ENCODE measurements at regions not wholly inside any gene's neighbourhood (a gene's known extent, or its start where the extent isn't known, plus 50 kb on each side); places are given as distances from the start of the nearest gene placed in this dataset.

GRCh38 chr1:183719289-183719688, 66.2 kb upstream of the APOBEC4 start:
- no peaks in the 10 kb centered on the region for H3K36me3 ChIP-seq
- no peak for ATAC-seq (ENCODE audit: low FRiP score in 2 of 2)
- TF ChIP-seq POLR2AphosphoS5 (IDR thresholded peaks at IDR 0.05) (no peak), POLR2A (IDR thresholded peaks at IDR 0.05) (no peak), CTCF (IDR thresholded peaks at IDR 0.05) (no peak), EP300 (IDR thresholded peaks at IDR 0.05) (no peak)
- no peak for DNase-seq
- no peaks in the 10 kb centered on the region for H3K9me3 ChIP-seq
- H3K27me3 ChIP-seq, result no peaks in the 10 kb centered on the region
- no peak overlapping the region for H3K27ac ChIP-seq
- no peaks in the 10 kb centered on the region for H3K4me1 ChIP-seq
- H3K4me3 ChIP-seq, result no peak overlapping the region
- WGBS, 2 donors, result 75 to 80% methylated on average over 2 of the region's 2 CpGs

- TF ChIP-seq POLR2A (IDR thresholded peaks at IDR 0.05) (no peak), POLR2AphosphoS5 (IDR thresholded peaks at IDR 0.05) (no peak), EP300 (IDR thresholded peaks at IDR 0.05) (no peak), CTCF (IDR thresholded peaks at IDR 0.05) (no peak)
- no peak overlapping the region for H3K4me3 ChIP-seq
- no peaks in the 10 kb centered on the region for H3K36me3 ChIP-seq
- H3K4me1 ChIP-seq, result no peaks in the 10 kb centered on the region
- no peaks in the 10 kb centered on the region for H3K9me3 ChIP-seq
- ATAC-seq (ENCODE audit: low FRiP score in 2 of 2) (no peak), DNase-seq (no peak)
- WGBS, 2 donors, result 57 to 78% methylated on average over 1 of the region's 1 CpG
- H3K27ac ChIP-seq, result no peak overlapping the region
- no peaks in the 10 kb centered on the region for H3K27me3 ChIP-seq
Measured at GRCh38 chr1:183716286-183716685, 63.2 kb upstream of the APOBEC4 start.

- no peak overlapping the region for H3K4me3 ChIP-seq
- WGBS, 2 donors, result 82 to 86% methylated on average over 4 to 5 of the region's 5 CpGs
- H3K36me3 ChIP-seq, result no peaks in the 10 kb centered on the region
- no peak for DNase-seq
- no peaks in the 10 kb centered on the region for H3K27me3 ChIP-seq
- peak in 1 of 2 donors; percentile 75 for ATAC-seq (ENCODE audit: low FRiP score in 2 of 2)
- H3K9me3 ChIP-seq, result no peaks in the 10 kb centered on the region
- TF ChIP-seq EP300 (IDR thresholded peaks at IDR 0.05) (no peak), POLR2AphosphoS5 (IDR thresholded peaks at IDR 0.05) (no peak), CTCF (IDR thresholded peaks at IDR 0.05) (no peak), POLR2A (IDR thresholded peaks at IDR 0.05) (no peak)
- H3K27ac ChIP-seq, result no peak overlapping the region
- no peaks in the 10 kb centered on the region for H3K4me1 ChIP-seq
Measured at GRCh38 chr1:183711741-183712361, 58.7 kb upstream of the APOBEC4 start.

- Histone ChIP-seq H3K4me3 (no peak overlapping the region), H3K27me3 (no peaks in the 10 kb centered on the region), H3K9me3 (no peaks in the 10 kb centered on the region), H3K4me1 (no peaks in the 10 kb centered on the region), H3K36me3 (no peaks in the 10 kb centered on the region), H3K27ac (no peak overlapping the region)
- 86 to 100% methylated on average over 2 of the region's 2 CpGs for WGBS, 2 donors
- TF ChIP-seq CTCF (IDR thresholded peaks at IDR 0.05) (no peak), EP300 (IDR thresholded peaks at IDR 0.05) (no peak), POLR2A (IDR thresholded peaks at IDR 0.05) (no peak), POLR2AphosphoS5 (IDR thresholded peaks at IDR 0.05) (no peak)
- ATAC-seq (ENCODE audit: low FRiP score in 2 of 2), result no peak
- DNase-seq, result no peak
Measured at GRCh38 chr1:183711165-183711682, 58.1 kb upstream of the APOBEC4 start.

GRCh38 chr1:183710734-183711133, 57.6 kb upstream of the APOBEC4 start:
- H3K4me3 ChIP-seq, result no peak overlapping the region
- no peak for ATAC-seq (ENCODE audit: low FRiP score in 2 of 2)
- H3K4me1 ChIP-seq, result no peaks in the 10 kb centered on the region
- H3K36me3 ChIP-seq, result no peaks in the 10 kb centered on the region
- no peak for DNase-seq
- no peaks in the 10 kb centered on the region for H3K9me3 ChIP-seq
- WGBS, 2 donors, result 64 to 80% methylated on average over 3 of the region's 3 CpGs
- no peak overlapping the region for H3K27ac ChIP-seq
- H3K27me3 ChIP-seq, result no peaks in the 10 kb centered on the region
- TF ChIP-seq POLR2A (IDR thresholded peaks at IDR 0.05), result no peak
- TF ChIP-seq EP300 (IDR thresholded peaks at IDR 0.05), result no peak
- no peak for TF ChIP-seq CTCF (IDR thresholded peaks at IDR 0.05)
